Activated CD4-positive, alpha-beta T cell treated with anti-CD3 and anti-CD28 coated beads, Interleukin-2, amount 10 ng/mL, durations not matched to agents 7 days and 5 days (primary cell): ENCODE measurements at regions not wholly inside any gene's neighbourhood (a gene's known extent, or its start where the extent isn't known, plus 50 kb on each side); places are given as distances from the start of the nearest gene placed in this dataset.

Experiments
- CTCF ChIA-PET: fragments of 350-600 bp; sonication (Branson Sonifier 250); formaldehyde crosslinking; loops from one replicate; lab custom pipeline; 2021; ENCODE audit warnings: antibody characterized with exemption; lab: Charles Lee
- POLR2A ChIA-PET: fragments of 350-600 bp; sonication (Branson Sonifier 250); formaldehyde crosslinking; loops from one replicate; lab custom pipeline; 2021; ENCODE audit warnings: antibody characterized with exemption; lab: Charles Lee
- DNase-seq: peaks from one replicate; pipeline ENCODE4 v3.0.0-alpha.2; 2020
- H3K27ac Mint-ChIP-seq: one replicate; pipeline ENCODE4 v1.8.0; 2021; ENCODE audit warnings: mild to moderate bottlenecking, moderate library complexity, mixed read lengths
- H3K27me3 Mint-ChIP-seq: one replicate; pipeline ENCODE4 v1.8.0; 2021; ENCODE audit warnings: mixed read lengths
- H3K36me3 Mint-ChIP-seq: one replicate; pipeline ENCODE4 v1.8.0; 2021; ENCODE audit warnings: low read depth, mixed read lengths
- H3K4me1 Mint-ChIP-seq: one replicate; pipeline ENCODE4 v1.8.0; 2021; ENCODE audit warnings: mixed read lengths
- H3K4me3 Mint-ChIP-seq: one replicate; pipeline ENCODE4 v1.8.0; 2021; ENCODE audit warnings: mild to moderate bottlenecking, moderate library complexity, mixed read lengths
- H3K9me3 Mint-ChIP-seq: one replicate; pipeline ENCODE4 v1.8.0; 2021; ENCODE audit warnings: mixed read lengths

- CTCF ChIA-PET = no interaction called here
- POLR2A ChIA-PET = no interaction called here
- Mint-ChIP-seq H3K4me1 (no peaks in the 10 kb centered on the region), H3K27ac (no peak overlapping the region), H3K36me3 (no peaks in the 10 kb centered on the region), H3K27me3 (no peaks in the 10 kb centered on the region), H3K9me3 (peaks cover 3% of the 10 kb centered on the region), H3K4me3 (no peak overlapping the region)
- no peak for DNase-seq
Observed at GRCh38 chr13:82657471-82657870, 1224.8 kb downstream of the SLITRK1 start.

GRCh38 chr13:82654861-82655855 is 1227.1 kb downstream of the SLITRK1 start:
- H3K4me3 Mint-ChIP-seq = no peak overlapping the region
- H3K9me3 Mint-ChIP-seq = no peaks in the 10 kb centered on the region
- ChIA-PET CTCF (no interaction called here), POLR2A (no interaction called here)
- H3K4me1 Mint-ChIP-seq = no peaks in the 10 kb centered on the region
- no peak for DNase-seq
- no peaks in the 10 kb centered on the region for H3K27me3 Mint-ChIP-seq
- no peaks in the 10 kb centered on the region for H3K36me3 Mint-ChIP-seq
- H3K27ac Mint-ChIP-seq = no peak overlapping the region

GRCh38 chr13:82654143-82654542 is 1228.1 kb downstream of the SLITRK1 start:
- POLR2A ChIA-PET = no interaction called here
- Mint-ChIP-seq H3K27me3 (no peaks in the 10 kb centered on the region), H3K36me3 (no peaks in the 10 kb centered on the region), H3K27ac (no peak overlapping the region), H3K4me1 (no peaks in the 10 kb centered on the region), H3K9me3 (no peaks in the 10 kb centered on the region), H3K4me3 (no peak overlapping the region)
- DNase-seq = no peak
- CTCF ChIA-PET = no interaction called here

GRCh38 chr13:82647540-82647939 is 1234.7 kb downstream of the SLITRK1 start:
- Mint-ChIP-seq H3K27ac (no peak overlapping the region), H3K4me3 (no peak overlapping the region), H3K9me3 (no peaks in the 10 kb centered on the region), H3K4me1 (no peaks in the 10 kb centered on the region), H3K36me3 (no peaks in the 10 kb centered on the region), H3K27me3 (no peaks in the 10 kb centered on the region)
- CTCF ChIA-PET = no interaction called here
- POLR2A ChIA-PET = no interaction called here
- DNase-seq = no peak

GRCh38 chr13:82636119-82636518 is 1246.2 kb downstream of the SLITRK1 start:
- DNase-seq = no peak
- ChIA-PET CTCF (no interaction called here), POLR2A (no interaction called here)
- H3K27me3 Mint-ChIP-seq = no peaks in the 10 kb centered on the region
- no peak overlapping the region for H3K4me3 Mint-ChIP-seq
- no peak overlapping the region for H3K27ac Mint-ChIP-seq
- H3K4me1 Mint-ChIP-seq = no peaks in the 10 kb centered on the region
- H3K36me3 Mint-ChIP-seq = no peaks in the 10 kb centered on the region
- peaks cover 7% of the 10 kb centered on the region for H3K9me3 Mint-ChIP-seq

- no peak for DNase-seq
- POLR2A ChIA-PET = no interaction called here
- Mint-ChIP-seq H3K27me3 (no peaks in the 10 kb centered on the region), H3K4me1 (no peaks in the 10 kb centered on the region), H3K4me3 (no peak overlapping the region), H3K27ac (no peak overlapping the region), H3K9me3 (peaks cover 7% of the 10 kb centered on the region), H3K36me3 (no peaks in the 10 kb centered on the region)
- CTCF ChIA-PET = no interaction called here
Observed at GRCh38 chr13:82634946-82635345, 1247.3 kb downstream of the SLITRK1 start.

GRCh38 chr13:82627183-82627582 is 1255.1 kb downstream of the SLITRK1 start:
- no peak overlapping the region for H3K4me3 Mint-ChIP-seq
- no peaks in the 10 kb centered on the region for H3K4me1 Mint-ChIP-seq
- POLR2A ChIA-PET = no interaction called here
- H3K27me3 Mint-ChIP-seq = no peaks in the 10 kb centered on the region
- CTCF ChIA-PET = no interaction called here
- no peaks in the 10 kb centered on the region for H3K36me3 Mint-ChIP-seq
- no peak overlapping the region for H3K27ac Mint-ChIP-seq
- H3K9me3 Mint-ChIP-seq = no peaks in the 10 kb centered on the region
- no peak for DNase-seq

GRCh38 chr13:82625717-82626116 is 1256.6 kb downstream of the SLITRK1 start:
- Mint-ChIP-seq H3K4me1 (no peaks in the 10 kb centered on the region), H3K9me3 (no peaks in the 10 kb centered on the region), H3K27ac (no peak overlapping the region), H3K4me3 (no peak overlapping the region), H3K36me3 (no peaks in the 10 kb centered on the region), H3K27me3 (no peaks in the 10 kb centered on the region)
- POLR2A ChIA-PET = no interaction called here
- CTCF ChIA-PET = no interaction called here
- no peak for DNase-seq

GRCh38 chr13:82615043-82615442 is 1267.2 kb downstream of the SLITRK1 start:
- CTCF ChIA-PET = no interaction called here
- H3K27me3 Mint-ChIP-seq = no peaks in the 10 kb centered on the region
- no peaks in the 10 kb centered on the region for H3K4me1 Mint-ChIP-seq
- H3K27ac Mint-ChIP-seq = no peak overlapping the region
- no peak overlapping the region for H3K4me3 Mint-ChIP-seq
- H3K36me3 Mint-ChIP-seq = no peaks in the 10 kb centered on the region
- no peak for DNase-seq
- POLR2A ChIA-PET = no interaction called here
- no peaks in the 10 kb centered on the region for H3K9me3 Mint-ChIP-seq

GRCh38 chr13:82614086-82614485 is 1268.2 kb downstream of the SLITRK1 start:
- no peaks in the 10 kb centered on the region for H3K4me1 Mint-ChIP-seq
- ChIA-PET CTCF (no interaction called here), POLR2A (no interaction called here)
- no peaks in the 10 kb centered on the region for H3K27me3 Mint-ChIP-seq
- H3K36me3 Mint-ChIP-seq = no peaks in the 10 kb centered on the region
- no peak overlapping the region for H3K4me3 Mint-ChIP-seq
- H3K27ac Mint-ChIP-seq = no peak overlapping the region
- no peak for DNase-seq
- peaks cover 3% of the 10 kb centered on the region for H3K9me3 Mint-ChIP-seq

GRCh38 chr13:82606008-82606407 is 1276.3 kb downstream of the SLITRK1 start:
- DNase-seq = no peak
- H3K4me3 Mint-ChIP-seq = no peak overlapping the region
- CTCF ChIA-PET = no interaction called here
- POLR2A ChIA-PET = no interaction called here
- H3K27ac Mint-ChIP-seq = no peak overlapping the region
- peaks cover 25% of the 10 kb centered on the region for H3K9me3 Mint-ChIP-seq
- H3K4me1 Mint-ChIP-seq = no peaks in the 10 kb centered on the region
- no peaks in the 10 kb centered on the region for H3K27me3 Mint-ChIP-seq
- no peaks in the 10 kb centered on the region for H3K36me3 Mint-ChIP-seq

GRCh38 chr13:82597747-82598146 is 1284.5 kb downstream of the SLITRK1 start:
- POLR2A ChIA-PET = no interaction called here
- no peak for DNase-seq

GRCh38 chr13:82593239-82593638 is 1289.0 kb downstream of the SLITRK1 start:
- no peak for DNase-seq
- Mint-ChIP-seq H3K4me1 (no peaks in the 10 kb centered on the region), H3K9me3 (peaks cover 7% of the 10 kb centered on the region), H3K36me3 (no peaks in the 10 kb centered on the region), H3K4me3 (no peak overlapping the region), H3K27me3 (no peaks in the 10 kb centered on the region), H3K27ac (no peak overlapping the region)
- ChIA-PET POLR2A (no interaction called here), CTCF (no interaction called here)

More at GRCh38 chr13:82597747-82598146, 1284.5 kb downstream of the SLITRK1 start:
- Mint-ChIP-seq H3K4me3 (no peak overlapping the region), H3K4me1 (no peaks in the 10 kb centered on the region), H3K9me3 (peaks cover 6% of the 10 kb centered on the region), H3K27ac (no peak overlapping the region), H3K36me3 (no peaks in the 10 kb centered on the region), H3K27me3 (no peaks in the 10 kb centered on the region)
- CTCF ChIA-PET = no interaction called here

GRCh38 chr13:82571653-82572052 is 1310.6 kb downstream of the SLITRK1 start:
- Mint-ChIP-seq H3K9me3 (peaks cover 5% of the 10 kb centered on the region), H3K36me3 (no peaks in the 10 kb centered on the region), H3K27me3 (no peaks in the 10 kb centered on the region), H3K27ac (no peak overlapping the region), H3K4me3 (no peak overlapping the region), H3K4me1 (no peaks in the 10 kb centered on the region)
- ChIA-PET CTCF (no interaction called here), POLR2A (no interaction called here)
- DNase-seq = no peak
